ENCODE measurements at regions not wholly inside any gene's neighbourhood (a gene's known extent, or its start where the extent isn't known, plus 50 kb on each side); places are given as distances from the start of the nearest gene placed in this dataset.
A peak's percentile ranks its signal among the peaks of the same experiment; 100 is the strongest.
"Not testable (repeated sequence)": the region's sequence is repeated elsewhere in the genome, so short reads cannot be mapped to it uniquely, and the experiment has no call there.

GRCh38 chr7:142435606-142436005, 177.7 kb upstream of the PRSS58 start:
- DNase-seq = not testable (repeated sequence)

- DNase-seq = no peak
Measured at GRCh38 chr7:142434666-142435167, 176.9 kb upstream of the PRSS58 start.

GRCh38 chr7:142434133-142434532, 176.3 kb upstream of the PRSS58 start:
- not testable (repeated sequence) for DNase-seq

GRCh38 chr7:142432377-142432776, 174.5 kb upstream of the PRSS58 start:
- DNase-seq = no peak

- no peak for DNase-seq
Measured at GRCh38 chr7:142431491-142431890, 173.6 kb upstream of the PRSS58 start.

GRCh38 chr7:142428094-142428493, 170.2 kb upstream of the PRSS58 start:
- no peak for DNase-seq

GRCh38 chr7:142425281-142425680, 167.4 kb upstream of the PRSS58 start:
- no peak for DNase-seq

- DNase-seq = no peak
Measured at GRCh38 chr7:142422621-142423020, 164.8 kb upstream of the PRSS58 start.

- no peak for DNase-seq
Measured at GRCh38 chr7:142420554-142421362, 162.9 kb upstream of the PRSS58 start.

GRCh38 chr7:142418326-142418725, 160.5 kb upstream of the PRSS58 start:
- DNase-seq = no peak

GRCh38 chr7:142414915-142415314, 157.1 kb upstream of the PRSS58 start:
- DNase-seq = no peak

- no peak for DNase-seq
Measured at GRCh38 chr7:142414135-142414534, 156.3 kb upstream of the PRSS58 start.

GRCh38 chr7:142413280-142414000, 155.6 kb upstream of the PRSS58 start:
- no peak for DNase-seq

GRCh38 chr7:142412551-142413193, 154.8 kb upstream of the PRSS58 start:
- DNase-seq = no peak

- DNase-seq = no peak
Measured at GRCh38 chr7:142409471-142409870, 151.6 kb upstream of the PRSS58 start.

GRCh38 chr7:142408794-142409193, 150.9 kb upstream of the PRSS58 start:
- no peak for DNase-seq

GRCh38 chr7:142407939-142408570, 150.2 kb upstream of the PRSS58 start:
- DNase-seq = no peak

GRCh38 chr7:142405122-142405765, 147.4 kb upstream of the PRSS58 start:
- DNase-seq = no peak

- no peak for DNase-seq
Measured at GRCh38 chr7:142401951-142402350, 144.1 kb upstream of the PRSS58 start.

- DNase-seq = no peak
Measured at GRCh38 chr7:142400042-142400533, 142.2 kb upstream of the PRSS58 start.

GRCh38 chr7:142391191-142391992, 133.5 kb upstream of the PRSS58 start:
- peak; percentile 48 for DNase-seq
